Sigmoid colon (tissue), 6 donors: ENCODE measurements at regions not wholly inside any gene's neighbourhood (a gene's known extent, or its start where the extent isn't known, plus 50 kb on each side); places are given as distances from the start of the nearest gene placed in this dataset.
A peak's percentile ranks its signal among the peaks of the same experiment; 100 is the strongest.

ENCODE experiments used
- DNase-seq: peaks from one replicate; pipeline ENCODE4 v3.0.0-alpha.2; 2019
- H3K27ac ChIP-seq, 4 donors: fragments of 200-600 bp; sonication (generic); one replicate each; pipeline ENCODE4 v1.5.1; 2016 to 2019; ENCODE audit warnings: mild to moderate bottlenecking in 1 of 4
- H3K27me3 ChIP-seq, 3 donors: fragments of 200-600 bp; sonication (generic); one replicate each; pipeline ENCODE4 v1.5.1; 2019; ENCODE audit warnings: mild to moderate bottlenecking in 1 of 3
- H3K36me3 ChIP-seq, 4 donors: fragments of 200-600 bp; sonication (generic); one replicate each; pipeline ENCODE4 v1.5.1; 2016 to 2019
- H3K4me1 ChIP-seq, 4 donors: fragments of 200-600 bp; sonication (generic); one replicate each; pipeline ENCODE4 v1.5.1; 2017 to 2019
- H3K4me3 ChIP-seq, 4 donors: fragments of 200-600 bp; sonication (generic); one replicate each; pipeline ENCODE4 v1.5.1; 2017 to 2019; ENCODE audit warnings: mild to moderate bottlenecking in 2 of 4, moderate library complexity in 1 of 4
- H3K9me3 ChIP-seq, 4 donors: fragments of 200-600 bp in 3 of 4; sonication (generic) in 3 of 4; one replicate each; pipeline versions ENCODE4 v1.5.1 to v1.6.1; 2013 to 2019
- CTCF ChIP-seq, 4 experiments: fragments of 450-650 bp in 3 of 4; fragments of 200-600 bp in 1 of 4; IDR thresholded peaks; one replicate each; pipeline ENCODE4 v1.5.1; 2016 to 2019; ENCODE audit warnings: antibody characterized with exemption in 4 of 4, mild to moderate bottlenecking in 3 of 4, moderate library complexity in 2 of 4
- EP300 ChIP-seq, 4 donors: sonication (generic); formaldehyde crosslinking; IDR thresholded peaks; one replicate each; pipeline ENCODE4 v1.6.1; 2017; ENCODE audit warnings: antibody characterized with exemption in 4 of 4
- POLR2A ChIP-seq, 2 donors: fragments of 450-650 bp; IDR thresholded peaks; one replicate each; pipeline ENCODE4 v1.6.1; 2016; ENCODE audit warnings: antibody characterized with exemption in 2 of 2, mild to moderate bottlenecking in 2 of 2, moderate library complexity in 2 of 2
- POLR2AphosphoS5 ChIP-seq, 4 donors: sonication (generic); formaldehyde crosslinking; IDR thresholded peaks; one replicate each; pipeline ENCODE4 v1.6.1; 2017; ENCODE audit warnings: antibody characterized with exemption in 4 of 4
- WGBS, 2 donors: extraction: QIAGEN DNeasy Blood & Tissue Kit; methylation state at CpG; one replicate each; pipeline ENCODE4 v1.1.7; 2013; 5-methylcytosine and 5-hydroxymethylcytosine counted together
- intact Hi-C: fragments of 100-400 bp; cut with DNase I; formaldehyde crosslinking; loops from one replicate; pipeline ENCODE4 v1.15.1; 2023
- donor health status: healthy with polysubstance abuse.
- donor health status: healthy.

GRCh38 chr1:55358581-55358980 is 143.4 kb upstream of the USP24 start:
- TF ChIP-seq EP300 (IDR thresholded peaks at IDR 0.05) (no peak), POLR2AphosphoS5 (IDR thresholded peaks at IDR 0.05) (no peak), CTCF (IDR thresholded peaks at IDR 0.05) (no peak), POLR2A (IDR thresholded peaks at IDR 0.05) (no peak)

GRCh38 chr1:55355549-55355948 is 140.4 kb upstream of the USP24 start:
- 88 to 95% methylated on average over 4 of the region's 4 CpGs for WGBS, 2 donors
- Histone ChIP-seq H3K4me3 (no peak overlapping the region), H3K4me1 (no peaks in the 10 kb centered on the region), H3K36me3 (no peaks in the 10 kb centered on the region), H3K27ac (no peak overlapping the region), H3K9me3 (no peaks in the 10 kb centered on the region), H3K27me3 (no peaks in the 10 kb centered on the region)
- DNase-seq = no peak
- intact Hi-C loops = no loop called here
- TF ChIP-seq EP300 (IDR thresholded peaks at IDR 0.05) (no peak), POLR2AphosphoS5 (IDR thresholded peaks at IDR 0.05) (no peak), POLR2A (IDR thresholded peaks at IDR 0.05) (no peak), CTCF (IDR thresholded peaks at IDR 0.05) (no peak)

More at GRCh38 chr1:55358581-55358980, 143.4 kb upstream of the USP24 start:
- no peaks in the 10 kb centered on the region for H3K9me3 ChIP-seq
- H3K4me3 ChIP-seq = no peak overlapping the region
- H3K4me1 ChIP-seq = peaks cover 0 to 4% (median 0%) of the 10 kb centered on the region in 4 donors
- intact Hi-C loops = no loop called here
- no peak overlapping the region for H3K27ac ChIP-seq
- no peaks in the 10 kb centered on the region for H3K27me3 ChIP-seq
- no peak for DNase-seq
- H3K36me3 ChIP-seq = no peaks in the 10 kb centered on the region

- Histone ChIP-seq H3K9me3 (no peaks in the 10 kb centered on the region), H3K36me3 (no peaks in the 10 kb centered on the region), H3K4me3 (no peak overlapping the region), H3K4me1 (no peaks in the 10 kb centered on the region), H3K27ac (peak overlapping the region in 2 of 4 donors; percentile 14), H3K27me3 (peaks cover 0 to under 1% (median 0%) of the 10 kb centered on the region in 3 donors)
- TF ChIP-seq POLR2A (IDR thresholded peaks at IDR 0.05) (no peak), POLR2AphosphoS5 (IDR thresholded peaks at IDR 0.05) (peak in 1 of 4 donors; percentile 22), EP300 (IDR thresholded peaks at IDR 0.05) (peak in 1 of 4 donors; percentile 11), CTCF (IDR thresholded peaks at IDR 0.05) (no peak)
- 40 to 71% methylated on average over 10 of the region's 10 CpGs for WGBS, 2 donors
- DNase-seq = peak; percentile 72
- intact Hi-C loops = no loop called here
Observed at GRCh38 chr1:55353707-55354620, 138.8 kb upstream of the USP24 start.

GRCh38 chr1:55352811-55353180 is 137.6 kb upstream of the USP24 start:
- Histone ChIP-seq H3K27ac (peak overlapping the region in 2 of 4 donors; percentile 14 to 17), H3K4me1 (no peaks in the 10 kb centered on the region), H3K9me3 (no peaks in the 10 kb centered on the region), H3K27me3 (peaks cover 0 to 3% (median 0%) of the 10 kb centered on the region in 3 donors), H3K4me3 (no peak overlapping the region), H3K36me3 (no peaks in the 10 kb centered on the region)
- no peak for TF ChIP-seq EP300 (IDR thresholded peaks at IDR 0.05)
- no peak for TF ChIP-seq POLR2AphosphoS5 (IDR thresholded peaks at IDR 0.05)
- TF ChIP-seq POLR2A (IDR thresholded peaks at IDR 0.05) = no peak
- TF ChIP-seq CTCF (IDR thresholded peaks at IDR 0.05) = no peak
- no peak for DNase-seq
- intact Hi-C loops = no loop called here
- 75 to 79% methylated on average over 1 of the region's 1 CpG for WGBS, 2 donors
